ENCODE measurements at regions not wholly inside any gene's neighbourhood (a gene's known extent, or its start where the extent isn't known, plus 50 kb on each side); places are given as distances from the start of the nearest gene placed in this dataset.

DNA sequence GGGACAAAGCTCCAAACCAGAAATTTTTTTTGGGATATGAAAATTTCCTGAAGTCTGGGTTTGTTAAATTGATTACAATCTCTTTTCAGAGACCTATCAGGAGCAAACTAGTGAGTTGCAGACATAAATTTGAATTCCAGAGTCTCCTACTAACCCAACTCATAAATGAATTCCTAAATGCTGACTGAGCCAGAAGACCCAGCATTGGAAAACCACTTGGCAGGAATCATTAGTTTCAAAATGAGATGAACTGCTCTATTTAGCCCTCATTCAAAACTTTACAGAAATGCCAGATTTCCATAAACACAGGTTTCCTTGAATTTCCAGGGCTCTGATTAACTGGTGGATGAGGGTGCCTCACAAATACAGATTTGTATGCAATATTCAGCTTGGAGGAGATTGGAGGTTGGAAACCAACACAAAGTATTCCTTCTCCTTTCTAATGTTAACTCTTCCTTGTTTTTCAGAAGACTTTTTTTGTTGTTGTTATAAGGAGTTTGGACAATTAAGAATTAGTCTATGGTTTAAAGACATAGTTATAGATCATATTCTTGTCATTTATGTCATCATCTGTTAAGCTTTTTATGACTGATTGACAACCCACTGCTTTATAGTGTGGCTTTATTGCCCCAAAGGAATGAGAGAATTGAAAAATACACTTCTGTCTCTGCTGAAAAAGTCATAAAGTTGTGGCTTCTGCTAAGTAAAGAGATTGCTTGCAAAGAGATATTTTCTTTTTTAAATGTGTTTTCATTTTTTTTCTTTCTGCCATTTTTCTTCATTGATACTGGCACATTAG, 222.8 kb downstream of the HLX start:
- DNase-seq (ENCODE audit: low read depth in 2 of 2), result no peak

DNA sequence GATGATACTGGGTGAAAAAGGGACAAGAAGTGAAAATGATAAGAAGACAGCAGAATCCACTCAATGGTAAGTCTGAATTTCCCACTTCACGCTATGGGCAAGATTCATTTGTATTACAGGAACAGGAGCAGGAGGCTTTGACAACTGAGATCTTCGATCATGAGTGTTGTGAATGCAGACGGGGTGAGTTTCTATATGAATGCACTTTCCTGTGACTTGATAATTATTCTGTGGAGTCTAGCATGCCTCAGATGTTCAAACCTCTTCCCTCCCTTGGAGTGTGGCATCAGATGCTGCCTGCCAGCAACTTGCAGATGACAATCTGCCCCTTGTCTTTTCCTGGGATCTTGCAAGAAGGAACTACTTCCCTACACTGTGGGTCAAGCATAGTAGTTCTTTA, 225.4 kb downstream of the HLX start:
- no peak for DNase-seq (ENCODE audit: low read depth in 2 of 2)

- no peak for DNase-seq (ENCODE audit: low read depth in 2 of 2)
Measured at GRCh38 chr1:221105578-221105977, 226.3 kb downstream of the HLX start.

DNA sequence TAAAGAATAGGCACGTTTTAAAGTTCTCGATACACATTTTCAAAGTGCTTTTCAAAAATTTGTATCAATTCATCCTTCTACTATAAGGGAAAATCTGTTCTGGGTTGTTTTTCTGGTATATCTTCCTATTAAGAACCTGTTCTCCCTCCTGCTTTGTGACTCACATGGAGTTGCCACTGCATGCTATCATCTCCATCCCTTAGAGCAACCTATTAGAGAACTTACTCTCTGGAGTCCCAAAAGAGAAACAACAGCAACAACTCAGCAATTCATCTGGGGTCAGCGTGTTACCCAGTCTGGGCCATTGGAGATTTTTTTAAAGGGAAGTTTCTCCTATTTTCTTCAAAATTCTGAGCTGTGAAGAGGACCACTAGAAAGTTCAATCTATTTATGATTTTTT, 227.4 kb downstream of the HLX start:
- no peak for DNase-seq (ENCODE audit: low read depth in 2 of 2)

GRCh38 chr1:221109930-221110329, 230.7 kb downstream of the HLX start:
- DNase-seq (ENCODE audit: low read depth in 2 of 2), result no peak

- DNase-seq (ENCODE audit: low read depth in 2 of 2), result no peak
Measured at GRCh38 chr1:221117133-221117532, 237.9 kb downstream of the HLX start.

GRCh38 chr1:221117548-221117951, 238.3 kb downstream of the HLX start:
- no peak for DNase-seq (ENCODE audit: low read depth in 2 of 2)

GRCh38 chr1:221118176-221118937, 239.1 kb downstream of the HLX start:
- DNase-seq (ENCODE audit: low read depth in 2 of 2), result no peak

DNA sequence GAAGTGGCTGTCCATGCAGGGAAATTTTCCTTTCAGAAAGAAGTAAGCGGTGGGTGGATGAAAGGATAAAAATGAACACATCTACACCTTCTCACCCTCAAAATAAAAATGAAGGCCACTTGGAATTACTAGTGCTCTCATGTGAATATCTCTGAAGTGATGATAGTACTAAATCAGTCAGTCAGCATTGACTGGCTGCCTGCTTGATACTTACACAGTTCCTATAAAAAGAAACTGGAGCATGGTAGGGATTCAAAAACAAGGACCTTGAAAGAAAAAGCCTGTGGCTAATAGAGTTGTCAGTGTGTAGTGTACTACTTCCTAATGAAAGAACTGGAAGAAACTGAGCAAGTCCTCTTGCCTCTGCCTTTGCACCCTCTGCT, 239.7 kb downstream of the HLX start:
- no peak for DNase-seq (ENCODE audit: low read depth in 2 of 2)

- no peak for DNase-seq (ENCODE audit: low read depth in 2 of 2)
Measured at GRCh38 chr1:221122501-221122900, 243.3 kb downstream of the HLX start.

- no peak for DNase-seq (ENCODE audit: low read depth in 2 of 2)
Measured at GRCh38 chr1:221125976-221126375, 246.7 kb downstream of the HLX start.

DNA sequence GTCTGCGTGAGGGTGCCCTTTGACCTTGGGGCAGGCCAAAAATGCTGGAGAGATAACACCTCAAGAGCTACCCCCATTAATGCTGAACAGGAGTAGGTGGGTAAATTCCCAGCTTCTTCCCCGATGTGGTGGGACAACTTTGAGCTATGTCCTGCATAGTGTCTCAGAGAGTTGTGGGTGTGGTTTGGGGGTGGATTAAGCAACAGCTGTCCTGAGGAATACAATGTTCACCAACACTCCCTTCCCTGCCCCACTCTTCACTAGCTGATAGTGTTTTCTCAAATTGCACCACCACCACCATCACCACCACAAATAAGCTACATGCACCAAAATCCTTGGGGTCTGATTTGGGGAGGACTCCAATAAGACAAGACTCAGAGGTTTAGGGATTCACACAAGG, 258.4 kb downstream of the HLX start:
- DNase-seq (ENCODE audit: low read depth in 2 of 2), result no peak

DNA sequence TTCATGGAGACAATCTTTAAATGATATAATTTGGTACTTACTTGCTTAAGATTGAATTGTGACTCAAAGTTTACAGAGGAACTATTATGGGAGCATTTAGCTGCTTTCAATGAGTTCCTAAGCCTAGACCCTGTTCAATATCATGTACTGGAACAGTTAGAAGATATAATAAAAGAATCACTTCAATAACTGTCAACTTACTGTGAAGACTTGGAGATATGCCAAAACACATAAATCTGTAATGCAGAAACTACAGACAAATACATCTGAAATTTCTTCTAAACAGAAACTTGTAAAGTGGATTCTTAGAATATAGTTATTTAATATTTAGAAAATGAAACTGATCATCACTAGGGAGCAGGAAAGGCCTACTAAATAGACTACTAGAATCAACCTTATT, 259.3 kb downstream of the HLX start:
- no peak for DNase-seq (ENCODE audit: low read depth in 2 of 2)

DNA sequence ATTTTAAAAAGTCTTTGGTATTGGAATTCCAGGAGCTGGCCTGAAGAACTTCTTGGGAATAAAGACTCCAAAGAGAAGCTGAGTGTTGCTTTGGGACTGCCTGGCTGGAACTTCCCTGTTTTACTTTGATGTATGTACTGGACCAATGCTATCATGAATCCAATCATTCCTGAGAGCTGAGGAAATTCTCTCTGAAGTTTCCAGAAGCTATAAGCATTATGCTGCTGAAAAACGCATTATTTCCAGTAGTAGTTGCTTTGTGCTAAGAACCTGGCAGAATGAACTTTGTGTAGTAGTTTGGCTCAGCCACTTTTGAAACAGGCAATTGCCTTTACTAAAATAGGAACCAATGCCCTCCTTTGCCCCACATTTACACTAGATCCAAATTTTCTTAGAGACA, 260.7 kb downstream of the HLX start:
- no peak for DNase-seq (ENCODE audit: low read depth in 2 of 2)

DNA sequence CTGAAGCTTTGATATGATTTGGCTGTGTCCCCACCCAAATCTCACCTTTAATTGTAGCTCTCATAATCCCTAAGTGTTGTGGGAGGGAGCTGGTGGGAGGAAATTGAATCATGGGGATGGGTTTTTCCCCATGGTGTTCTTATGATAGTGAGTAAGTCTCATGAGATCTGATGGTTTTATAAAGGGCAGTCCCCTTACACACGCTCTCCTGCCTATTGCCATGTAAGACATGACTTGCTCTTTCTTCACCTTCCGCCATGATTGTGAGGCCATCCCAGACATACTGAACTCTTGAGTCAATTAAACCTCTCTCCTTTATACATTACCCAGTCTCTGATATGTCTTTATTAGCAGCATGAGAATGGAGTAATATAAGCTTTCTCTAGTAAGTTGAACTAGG, 261.9 kb downstream of the HLX start:
- DNase-seq (ENCODE audit: low read depth in 2 of 2), result no peak

DNA sequence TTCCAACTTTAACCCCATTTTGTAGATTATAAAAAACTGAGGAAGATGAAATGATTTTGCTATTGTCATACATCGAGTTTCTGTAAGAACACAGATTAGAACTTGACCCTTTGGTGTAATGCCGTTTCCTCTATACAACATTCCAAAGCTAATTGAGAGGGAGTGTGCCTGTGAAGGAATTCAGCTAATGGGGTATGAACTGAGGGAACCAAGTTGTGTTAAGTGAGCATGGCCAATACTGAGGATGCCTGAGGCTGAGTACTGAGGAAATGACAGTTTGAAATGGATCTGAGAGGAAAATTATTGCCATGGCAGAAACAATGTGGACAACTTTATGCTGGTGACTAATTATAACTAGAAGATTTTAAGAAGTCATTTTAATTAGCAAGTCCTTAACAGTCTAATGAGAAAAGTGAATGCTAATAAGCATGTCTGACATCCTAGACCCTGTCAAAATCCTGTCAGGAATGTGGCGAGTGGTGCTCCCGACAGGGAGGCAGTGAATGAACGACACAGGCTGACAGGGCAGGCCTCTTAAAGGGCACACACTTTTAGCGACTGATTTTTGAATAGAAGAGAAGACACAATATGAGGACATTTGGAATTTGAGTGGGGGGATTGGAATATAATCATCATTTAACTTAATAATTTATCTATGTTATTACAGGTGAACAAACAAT, 262.5 kb downstream of the HLX start:
- no peak for DNase-seq (ENCODE audit: low read depth in 2 of 2)

- DNase-seq (ENCODE audit: low read depth in 2 of 2), result no peak
Measured at GRCh38 chr1:221148660-221149059, 269.4 kb downstream of the HLX start.

GRCh38 chr1:221149111-221149510, 269.9 kb downstream of the HLX start:
- DNase-seq (ENCODE audit: low read depth in 2 of 2), result no peak

DNA sequence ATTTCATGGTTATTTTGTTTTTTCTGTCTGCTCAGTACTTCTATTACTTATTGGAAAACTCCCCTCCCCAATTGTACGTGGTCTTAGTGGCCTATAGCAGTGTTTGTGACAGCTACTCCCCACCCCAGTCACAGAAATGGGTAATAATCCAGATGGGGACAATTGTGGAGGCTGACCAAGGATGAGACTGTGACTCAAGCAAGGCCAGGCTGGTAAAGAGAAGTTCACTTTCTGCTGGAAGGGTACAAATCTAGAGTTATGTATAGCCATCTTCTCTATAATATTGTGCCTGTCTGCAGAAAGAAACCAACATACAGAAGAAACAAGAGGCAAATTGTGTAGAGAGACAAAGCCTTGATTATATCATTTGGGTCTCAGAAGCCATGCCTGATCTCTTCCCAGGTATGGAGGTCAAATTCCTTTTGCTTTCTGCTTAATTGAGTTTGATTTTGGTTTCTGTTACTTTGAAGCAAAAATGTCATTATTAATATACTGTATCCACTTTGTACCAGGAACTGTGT, 270.4 kb downstream of the HLX start:
- DNase-seq (ENCODE audit: low read depth in 2 of 2), result no peak

- DNase-seq (ENCODE audit: low read depth in 2 of 2), result no peak
Measured at GRCh38 chr1:221150996-221151395, 271.8 kb downstream of the HLX start.

DNA sequence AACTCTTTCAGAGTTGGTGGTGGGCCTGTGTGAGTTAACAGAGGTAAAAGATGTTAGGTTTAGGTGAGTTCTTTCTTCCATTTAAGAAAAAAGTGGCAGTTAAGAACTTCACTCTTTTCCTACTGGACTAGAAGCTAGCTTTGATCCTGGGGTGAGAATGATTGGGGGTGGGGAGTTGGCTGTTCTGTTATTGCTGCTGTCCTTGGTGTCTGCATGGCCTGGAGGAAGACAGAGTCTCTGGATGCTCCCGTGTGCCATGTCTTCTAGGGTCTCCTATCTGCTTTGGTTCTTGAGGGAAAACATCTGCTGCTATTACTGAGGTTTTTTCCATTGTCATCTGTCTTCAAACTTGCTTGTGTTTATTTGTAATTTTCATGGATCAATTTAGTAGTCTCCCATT, 275.7 kb downstream of the HLX start:
- DNase-seq (ENCODE audit: low read depth in 2 of 2), result no peak

DNA sequence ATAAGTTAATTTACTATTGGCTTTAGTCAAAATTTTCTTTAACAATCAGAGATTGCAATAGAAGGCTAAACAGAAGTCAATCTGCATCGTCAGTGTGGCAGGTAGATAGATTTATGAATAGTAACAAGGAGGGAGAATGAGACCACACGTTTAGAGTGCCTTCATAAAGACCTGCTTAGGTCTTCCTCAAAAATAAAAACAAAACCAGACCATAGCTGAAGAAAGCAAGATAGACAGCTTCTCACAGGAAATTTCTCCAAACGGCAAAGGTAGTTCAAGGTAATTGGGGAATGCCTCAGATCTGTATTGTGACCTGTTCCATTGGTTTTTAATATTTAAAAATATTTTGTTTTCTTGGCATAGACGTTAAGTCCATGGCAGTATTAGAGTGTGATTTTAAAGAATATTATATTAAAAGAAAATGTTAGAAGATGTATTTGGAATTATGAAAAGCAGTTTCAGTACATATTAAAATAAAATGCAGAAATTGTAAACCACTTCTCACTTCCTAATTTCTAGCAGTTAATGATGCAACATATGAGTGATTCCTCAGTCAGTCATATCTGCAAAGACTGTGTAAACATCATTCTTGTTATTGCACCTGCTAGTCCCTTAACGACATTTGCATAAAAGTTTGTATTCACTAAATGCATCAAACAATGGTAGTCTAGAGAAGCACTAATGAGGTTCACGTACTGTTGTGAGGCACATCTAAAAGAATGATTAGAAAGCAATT, 278.0 kb downstream of the HLX start:
- DNase-seq (ENCODE audit: low read depth in 2 of 2), result no peak
